SK-N-MC (cell line): ENCODE measurements at regions not wholly inside any gene's neighbourhood (a gene's known extent, or its start where the extent isn't known, plus 50 kb on each side); places are given as distances from the start of the nearest gene placed in this dataset.

ENCODE experiments used
- EZH2 ChIP-seq: fragments of 200-600 bp; sonication (generic); IDR thresholded peaks from one replicate; pipeline ENCODE4 v1.6.1; 2017; ENCODE audit warnings: antibody characterized with exemption
- FOXP2 ChIP-seq: optimal IDR thresholded peaks from 2 replicates; pipeline ENCODE3; 2011; ENCODE audit warnings: mild to moderate bottlenecking, moderate library complexity; ENCODE audit not compliant: insufficient read depth; ENCODE audit errors: extremely low read length, control extremely low read depth
- POLR2AphosphoS5 ChIP-seq: IDR thresholded peaks from 2 replicates; pipeline ENCODE4 v1.6.1; 2012; ENCODE audit warnings: mild to moderate bottlenecking, low read depth, low read length, borderline replicate concordance

- no peak for TF ChIP-seq EZH2
- TF ChIP-seq POLR2AphosphoS5: no peak
- TF ChIP-seq FOXP2: no peak
Observed at GRCh38 chr12:33125755-33126154, 229.2 kb upstream of the PKP2 start.
